ENCODE measurements at regions not wholly inside any gene's neighbourhood (a gene's known extent, or its start where the extent isn't known, plus 50 kb on each side); places are given as distances from the start of the nearest gene placed in this dataset.
"Not testable (repeated sequence)": the region's sequence is repeated elsewhere in the genome, so short reads cannot be mapped to it uniquely, and the experiment has no call there.

- no peak overlapping the region for H3K27ac ChIP-seq
- TF ChIP-seq POLR2A (IDR thresholded peaks at IDR 0.05) = no peak
- no peak for TF ChIP-seq CTCF (IDR thresholded peaks at IDR 0.05)
- no peaks in the 10 kb centered on the region for H3K36me3 ChIP-seq (replicated peaks in 1 of 2; ENCODE audit: insufficient read depth in 1 of 2, low read depth in 2 of 2)
- intact Hi-C loops (cut with DNase I) = no loop called here
- no peaks in the 10 kb centered on the region for H3K9me3 ChIP-seq
- H3K27me3 ChIP-seq = no peaks in the 10 kb centered on the region
- DNase-seq = no peak
- H3K4me1 ChIP-seq = no peaks in the 10 kb centered on the region
- H3K4me3 ChIP-seq = no peak overlapping the region
- 21 to 26% methylated on average over 7 of the region's 7 CpGs for whole genome bisulfite sequencing, 2 donors
- ATAC-seq = no peak
Observed at GRCh38 chr10:35783305-35783838, 141.3 kb upstream of the FZD8 start.

GRCh38 chr10:35781643-35782035, 139.5 kb upstream of the FZD8 start:
- intact Hi-C loops (cut with DNase I) = no loop called here
- 36 to 42% methylated on average over 5 of the region's 5 CpGs for WGBS, 2 donors
- TF ChIP-seq CTCF (IDR thresholded peaks at IDR 0.05) (peak in 3 of 7 experiments; percentile 8 to 35 (median 25)), POLR2A (IDR thresholded peaks at IDR 0.05) (no peak)
- Histone ChIP-seq H3K4me3 (no peak overlapping the region), H3K36me3 (replicated peaks in 1 of 2; ENCODE audit: insufficient read depth in 1 of 2, low read depth in 2 of 2) (no peaks in the 10 kb centered on the region), H3K27ac (no peak overlapping the region), H3K9me3 (no peaks in the 10 kb centered on the region), H3K4me1 (no peaks in the 10 kb centered on the region), H3K27me3 (no peaks in the 10 kb centered on the region)
- ATAC-seq (no peak), DNase-seq (peak in 2 of 4 donors; percentile 21 to 48)

- TF ChIP-seq POLR2A (IDR thresholded peaks at IDR 0.05) (no peak), CTCF (IDR thresholded peaks at IDR 0.05) (peak in 2 of 7 experiments; percentile 1 to 6)
- WGBS, 2 donors = 43 to 65% methylated on average over 2 of the region's 2 CpGs
- DNase-seq (no peak), ATAC-seq (no peak)
- no peaks in the 10 kb centered on the region for H3K4me1 ChIP-seq
- no peaks in the 10 kb centered on the region for H3K36me3 ChIP-seq (replicated peaks in 1 of 2; ENCODE audit: insufficient read depth in 1 of 2, low read depth in 2 of 2)
- no peaks in the 10 kb centered on the region for H3K9me3 ChIP-seq
- H3K27ac ChIP-seq = no peak overlapping the region
- intact Hi-C loops (cut with DNase I) = no loop called here
- H3K4me3 ChIP-seq = no peak overlapping the region
- no peaks in the 10 kb centered on the region for H3K27me3 ChIP-seq
Observed at GRCh38 chr10:35780970-35781642, 139.0 kb upstream of the FZD8 start.

- no peak overlapping the region for H3K4me3 ChIP-seq
- no peaks in the 10 kb centered on the region for H3K9me3 ChIP-seq
- H3K36me3 ChIP-seq (replicated peaks in 1 of 2; ENCODE audit: insufficient read depth in 1 of 2, low read depth in 2 of 2) = no peaks in the 10 kb centered on the region
- intact Hi-C loops (cut with DNase I) = no loop called here
- no peak for ATAC-seq
- no peak for TF ChIP-seq POLR2A (IDR thresholded peaks at IDR 0.05)
- TF ChIP-seq CTCF (IDR thresholded peaks at IDR 0.05) = no peak
- H3K4me1 ChIP-seq = no peaks in the 10 kb centered on the region
- H3K27me3 ChIP-seq = no peaks in the 10 kb centered on the region
- no peak for DNase-seq
- 60 to 65% methylated on average over 6 of the region's 6 CpGs for WGBS, 2 donors
- H3K27ac ChIP-seq = no peak overlapping the region
Observed at GRCh38 chr10:35778306-35778705, 136.2 kb upstream of the FZD8 start.

- DNase-seq; H3K4me3 ChIP-seq; ATAC-seq; H3K9me3 ChIP-seq; H3K27me3 ChIP-seq; intact Hi-C loops (cut with DNase I); H3K36me3 ChIP-seq (replicated peaks in 1 of 2; ENCODE audit: insufficient read depth in 1 of 2, low read depth in 2 of 2); H3K4me1 ChIP-seq; H3K27ac ChIP-seq: not testable (repeated sequence)
Observed at GRCh38 chr10:35776557-35776956, 134.5 kb upstream of the FZD8 start.
